ENCODE measurements at regions not wholly inside any gene's neighbourhood (a gene's known extent, or its start where the extent isn't known, plus 50 kb on each side); places are given as distances from the start of the nearest gene placed in this dataset.
"Not testable (repeated sequence)": the region's sequence is repeated elsewhere in the genome, so short reads cannot be mapped to it uniquely, and the experiment has no call there.

- H3K4me3 ChIP-seq (ENCODE audit: low read depth, low read length): no peak overlapping the region
- DNase-seq (ENCODE audit: low read depth): no peak
These were observed 229.3 kb upstream of the TENT5A start for GRCh38 chr6:81981812-81982211.

- DNase-seq (ENCODE audit: low read depth): no peak
- no peak overlapping the region for H3K4me3 ChIP-seq (ENCODE audit: low read depth, low read length)
These were observed 227.3 kb upstream of the TENT5A start for GRCh38 chr6:81979767-81980166.

DNA sequence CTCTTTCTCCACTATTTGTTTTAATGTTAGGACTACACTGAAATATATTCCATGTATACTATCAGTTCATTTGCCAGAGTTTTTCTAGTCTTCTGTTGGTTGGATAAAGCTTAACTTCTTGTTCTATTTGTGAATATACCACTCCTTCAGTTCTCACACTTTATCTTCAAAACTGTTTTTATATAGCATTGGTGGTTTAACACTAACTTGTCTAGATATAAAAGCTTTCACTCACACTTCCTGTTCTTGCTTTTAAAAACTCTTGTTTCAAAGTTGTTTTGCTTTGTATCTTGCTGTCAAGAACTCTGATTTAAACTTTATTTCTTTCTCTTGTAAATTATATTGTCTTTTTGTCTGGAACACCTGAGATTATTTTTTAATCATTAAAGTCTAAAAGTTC, 226.8 kb upstream of the TENT5A start:
- no peak for DNase-seq (ENCODE audit: low read depth)
- no peak overlapping the region for H3K4me3 ChIP-seq (ENCODE audit: low read depth, low read length)

DNA sequence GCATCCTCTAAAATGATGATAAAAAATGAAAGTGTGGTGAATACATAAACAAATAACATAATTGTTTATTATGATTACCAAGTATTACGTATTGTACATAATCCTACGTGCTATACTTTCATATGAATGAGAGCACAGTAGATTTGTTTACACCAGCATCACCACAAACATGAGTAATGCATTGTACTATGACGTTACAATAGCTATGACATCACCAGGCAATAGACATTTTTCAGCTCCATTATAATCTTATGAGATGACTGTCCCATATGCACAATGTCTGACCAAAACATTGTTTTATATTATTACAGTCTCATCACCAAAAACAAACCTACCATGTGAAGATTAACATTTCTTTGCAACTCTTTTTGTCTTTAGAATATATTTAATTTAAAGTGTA, 225.7 kb upstream of the TENT5A start:
- no peak overlapping the region for H3K4me3 ChIP-seq (ENCODE audit: low read depth, low read length)
- no peak for DNase-seq (ENCODE audit: low read depth)

GRCh38 chr6:81977486-81977885, 225.0 kb upstream of the TENT5A start:
- no peak overlapping the region for H3K4me3 ChIP-seq (ENCODE audit: low read depth, low read length)
- no peak for DNase-seq (ENCODE audit: low read depth)

DNA sequence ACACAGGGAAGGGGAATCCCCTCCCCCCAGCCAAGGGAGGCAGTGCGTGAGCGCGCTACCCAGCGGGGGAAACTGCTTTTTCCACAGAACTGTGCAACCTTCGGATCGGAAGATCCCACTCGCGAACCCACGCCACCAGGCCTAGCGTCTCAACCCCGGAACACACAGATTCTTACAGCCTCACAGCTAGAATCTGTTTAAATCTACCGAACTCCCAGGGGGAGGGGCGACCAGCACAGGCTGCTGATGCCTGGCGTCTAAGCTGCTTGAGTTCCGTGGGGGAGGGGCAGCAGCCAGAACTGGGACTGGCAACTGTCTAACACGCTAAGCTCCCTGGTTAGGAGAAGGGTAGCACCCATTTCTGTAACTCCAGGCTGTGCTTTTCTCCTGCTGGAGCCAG, 217.3 kb upstream of the TENT5A start:
- no peak for DNase-seq (ENCODE audit: low read depth)
- no peak overlapping the region for H3K4me3 ChIP-seq (ENCODE audit: low read depth, low read length)

DNA sequence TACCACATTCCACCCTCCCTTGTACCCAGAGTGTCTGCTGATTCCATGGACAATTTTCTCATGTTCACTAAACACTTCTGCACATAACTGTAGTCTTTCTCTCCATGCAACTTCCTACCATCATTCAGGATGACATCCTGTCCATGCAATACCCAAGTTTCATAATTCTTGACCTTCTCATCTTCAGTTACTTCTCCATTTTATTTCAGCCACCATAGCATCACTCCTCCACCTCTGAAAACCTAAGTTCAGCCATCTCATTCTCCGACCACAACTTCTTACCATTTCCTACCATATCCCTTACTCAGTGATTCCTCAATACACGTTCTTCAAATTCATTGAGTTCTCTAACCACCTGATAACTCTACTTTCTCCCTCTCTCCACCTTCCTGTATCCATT, 216.5 kb upstream of the TENT5A start:
- no peak for DNase-seq (ENCODE audit: low read depth)
- H3K4me3 ChIP-seq (ENCODE audit: low read depth, low read length): no peak overlapping the region

- no peak for DNase-seq (ENCODE audit: low read depth)
- H3K4me3 ChIP-seq (ENCODE audit: low read depth, low read length): no peak overlapping the region
These were observed 214.5 kb upstream of the TENT5A start for GRCh38 chr6:81966968-81967367.

- H3K4me3 ChIP-seq (ENCODE audit: low read depth, low read length): no peak overlapping the region
- peak; percentile 23 for DNase-seq (ENCODE audit: low read depth)
These were observed 209.7 kb upstream of the TENT5A start for GRCh38 chr6:81962198-81962597.

- peak; percentile 52 for DNase-seq (ENCODE audit: low read depth)
- H3K4me3 ChIP-seq (ENCODE audit: low read depth, low read length): no peak overlapping the region
These were observed 198.4 kb upstream of the TENT5A start for GRCh38 chr6:81950877-81951276.

DNA sequence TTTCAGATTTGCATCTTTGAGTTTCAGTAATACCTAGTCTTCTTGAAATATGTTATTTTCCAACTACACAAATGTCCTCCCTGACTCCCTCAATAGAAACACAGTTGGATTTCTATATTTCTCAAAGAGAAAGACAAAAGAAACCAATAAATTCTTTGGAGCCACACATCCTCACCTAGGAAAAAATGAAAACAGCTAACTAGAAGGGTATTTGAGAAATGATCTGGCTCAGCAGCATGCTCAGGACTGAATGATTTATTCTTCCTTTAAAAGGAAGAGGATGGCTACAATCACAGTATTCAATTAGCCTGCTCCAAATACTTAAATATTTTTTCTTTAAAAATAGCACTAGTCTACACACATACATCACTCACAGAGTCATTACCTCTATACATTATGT, 196.4 kb upstream of the TENT5A start:
- no peak overlapping the region for H3K4me3 ChIP-seq (ENCODE audit: low read depth, low read length)

DNA sequence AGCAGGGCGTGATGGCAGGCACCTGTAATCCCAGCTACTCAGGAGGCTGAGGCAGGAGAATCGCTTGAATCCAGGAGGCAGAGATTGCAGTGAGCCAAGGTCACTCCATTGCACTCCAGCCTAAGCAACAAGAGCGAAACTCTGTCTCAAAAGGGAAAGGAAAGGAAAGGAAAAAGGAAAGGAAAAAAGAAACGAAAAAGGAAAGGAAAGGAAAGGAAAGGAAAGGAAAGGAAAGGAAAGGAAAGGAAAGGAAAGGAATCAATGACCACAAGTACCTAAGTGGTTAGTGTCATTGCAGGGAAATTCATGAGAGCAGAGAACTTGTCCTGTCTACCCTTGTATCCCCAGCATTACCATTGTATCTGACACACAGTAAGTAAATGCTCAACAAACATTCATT, 195.7 kb upstream of the TENT5A start:
- DNase-seq (ENCODE audit: low read depth); H3K4me3 ChIP-seq (ENCODE audit: low read depth, low read length): not testable (repeated sequence)

More for the DNA sequence above, 196.4 kb upstream of the TENT5A start:
- DNase-seq (ENCODE audit: low read depth): no peak

GRCh38 chr6:81944661-81945060, 192.2 kb upstream of the TENT5A start:
- H3K4me3 ChIP-seq (ENCODE audit: low read depth, low read length): no peak overlapping the region

GRCh38 chr6:81942842-81943241, 190.4 kb upstream of the TENT5A start:
- DNase-seq (ENCODE audit: low read depth); H3K4me3 ChIP-seq (ENCODE audit: low read depth, low read length): not testable (repeated sequence)

More at GRCh38 chr6:81944661-81945060, 192.2 kb upstream of the TENT5A start:
- DNase-seq (ENCODE audit: low read depth): no peak

DNA sequence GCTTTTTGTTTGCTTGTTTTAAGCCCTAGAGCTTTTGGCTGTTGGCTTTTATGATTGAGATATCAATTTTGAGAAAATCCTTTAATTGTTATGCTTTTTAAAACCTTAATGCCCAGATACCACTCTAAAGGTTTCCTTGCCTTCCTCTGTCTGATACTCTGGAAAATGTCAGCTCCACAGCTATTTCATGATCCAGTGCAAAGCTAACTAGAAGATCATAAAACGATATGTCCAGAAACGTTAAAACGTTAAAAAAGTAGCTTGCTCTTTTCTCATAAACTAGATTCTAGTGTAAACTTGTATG, 189.5 kb upstream of the TENT5A start:
- no peak overlapping the region for H3K4me3 ChIP-seq (ENCODE audit: low read depth, low read length)
- DNase-seq (ENCODE audit: low read depth): no peak

DNA sequence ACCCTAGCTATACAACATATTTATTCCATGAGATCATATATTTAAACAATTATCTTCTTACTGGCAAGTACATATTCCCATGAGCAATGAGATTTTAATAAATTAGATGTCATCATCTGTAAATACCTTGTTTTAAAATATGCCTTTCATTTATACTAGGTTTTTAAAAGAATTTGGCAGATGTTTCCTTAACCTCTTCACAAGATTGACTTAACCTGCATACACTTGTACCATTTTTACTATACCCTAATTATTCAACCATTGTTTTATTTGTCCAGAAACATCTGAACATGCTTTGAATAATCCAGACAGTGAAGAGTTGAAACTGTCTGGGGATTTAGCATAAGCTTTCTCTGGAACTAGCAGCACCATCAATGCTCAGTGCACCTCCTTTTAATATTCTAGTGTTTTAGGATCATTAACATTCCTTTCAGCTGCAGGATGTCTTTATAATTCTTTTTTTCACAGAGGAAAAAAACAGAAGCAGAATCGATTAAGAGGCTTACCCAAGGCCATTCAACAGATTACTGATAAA, 188.0 kb upstream of the TENT5A start:
- H3K4me3 ChIP-seq (ENCODE audit: low read depth, low read length): no peak overlapping the region
- DNase-seq (ENCODE audit: low read depth): no peak

- no peak for DNase-seq (ENCODE audit: low read depth)
- H3K4me3 ChIP-seq (ENCODE audit: low read depth, low read length): no peak overlapping the region
These were observed 187.3 kb upstream of the TENT5A start for GRCh38 chr6:81939766-81940165.

DNA sequence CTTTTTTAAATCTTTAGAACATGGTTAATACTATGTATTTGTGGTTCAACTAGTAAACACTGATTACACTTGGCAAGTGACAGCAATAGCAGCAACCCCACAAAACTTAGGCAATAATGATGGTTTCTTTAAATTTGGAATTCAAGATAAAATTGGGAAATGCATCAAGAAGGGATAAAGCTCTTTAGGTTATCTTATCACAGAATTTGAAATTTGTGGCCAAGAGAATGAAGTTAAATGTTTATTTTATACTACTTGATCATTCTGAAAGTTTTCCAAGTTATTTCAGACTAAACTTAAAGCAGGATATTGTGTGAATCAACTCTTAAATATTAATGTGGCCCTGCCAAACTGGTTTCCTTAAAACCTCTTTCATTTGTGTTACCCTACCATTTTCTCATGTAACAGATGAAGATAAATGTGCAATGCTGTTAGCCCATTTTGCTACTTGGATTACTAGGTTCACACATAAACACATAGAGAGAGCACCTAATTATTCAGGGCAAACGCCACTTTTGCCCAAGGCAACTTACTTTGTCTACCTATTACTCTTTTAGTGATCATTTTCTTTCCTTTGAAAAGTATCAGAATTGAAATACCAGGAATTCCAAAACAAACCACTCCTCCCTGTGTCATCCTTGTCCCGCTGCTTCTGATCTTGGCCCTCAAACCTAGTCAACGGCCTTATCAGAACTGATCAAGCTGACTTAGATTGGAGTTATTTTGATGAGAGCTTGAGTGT, 186.7 kb upstream of the TENT5A start:
- no peak for DNase-seq (ENCODE audit: low read depth)
- H3K4me3 ChIP-seq (ENCODE audit: low read depth, low read length): no peak overlapping the region

DNA sequence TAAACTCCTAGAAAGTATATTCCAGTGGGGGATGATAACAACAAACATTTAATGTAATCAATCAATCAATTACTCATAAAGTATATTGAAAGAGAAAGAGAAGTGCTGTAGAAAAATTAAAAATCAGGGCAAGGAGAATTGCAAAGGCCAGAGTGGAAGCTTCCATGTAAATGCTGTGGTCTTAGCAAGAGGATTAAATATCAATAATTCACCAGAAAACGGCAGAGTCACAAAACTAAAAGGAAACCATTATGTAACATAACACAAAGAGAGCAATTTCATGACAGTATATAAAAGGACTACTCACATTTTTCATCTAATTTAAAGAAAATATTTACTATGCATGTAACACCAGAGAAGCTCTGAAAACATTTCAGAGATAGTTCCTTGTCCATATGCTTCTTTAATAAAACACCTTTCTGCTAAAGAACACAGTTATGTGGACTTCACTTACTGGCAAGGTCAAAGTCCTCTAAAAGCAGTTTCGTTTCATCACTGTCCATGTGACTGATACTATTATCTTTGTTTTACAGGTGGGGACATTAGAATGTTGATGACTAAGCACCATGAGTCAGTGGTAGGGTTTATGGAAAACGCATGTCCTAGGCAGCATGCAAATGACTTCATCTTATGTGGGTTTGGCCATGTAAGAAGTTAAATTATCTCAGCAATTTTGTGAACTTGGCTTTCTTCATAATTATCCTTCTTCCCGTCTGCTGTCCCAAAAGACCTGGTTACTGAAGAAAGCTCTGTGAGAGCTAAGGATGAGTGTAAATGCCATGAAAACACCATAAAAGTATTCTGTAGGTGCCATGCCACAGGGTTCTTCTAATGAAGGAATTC, 185.8 kb upstream of the TENT5A start:
- DNase-seq (ENCODE audit: low read depth): peak; percentile 91
- no peak overlapping the region for H3K4me3 ChIP-seq (ENCODE audit: low read depth, low read length)

GRCh38 chr6:81937296-81937937, 184.9 kb upstream of the TENT5A start:
- no peak overlapping the region for H3K4me3 ChIP-seq (ENCODE audit: low read depth, low read length)
- DNase-seq (ENCODE audit: low read depth): peak; percentile 57
